ENCODE measurements at regions not wholly inside any gene's neighbourhood (a gene's known extent, or its start where the extent isn't known, plus 50 kb on each side); places are given as distances from the start of the nearest gene placed in this dataset.

DNA sequence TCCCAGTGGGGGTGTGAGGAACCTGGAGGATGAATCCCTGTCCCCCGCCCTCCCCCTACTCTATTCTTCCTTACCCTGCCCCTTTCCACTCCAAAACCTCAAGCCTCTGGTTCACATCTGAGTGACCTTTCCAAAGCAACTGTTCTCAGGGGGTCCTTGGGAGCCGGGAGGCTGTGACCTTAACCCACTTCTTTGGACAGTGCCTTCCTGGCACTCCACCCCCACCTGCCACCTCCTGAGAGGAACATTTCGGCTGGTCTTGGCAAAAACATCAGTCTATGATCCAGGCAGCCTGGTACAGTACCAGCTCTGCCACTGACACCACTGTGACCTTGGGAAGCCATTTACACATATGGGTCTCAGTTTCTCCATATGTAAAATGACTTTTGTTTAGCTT is 121.7 kb downstream of the MRPL14 start:
- TF ChIP-seq, protein P1, sequence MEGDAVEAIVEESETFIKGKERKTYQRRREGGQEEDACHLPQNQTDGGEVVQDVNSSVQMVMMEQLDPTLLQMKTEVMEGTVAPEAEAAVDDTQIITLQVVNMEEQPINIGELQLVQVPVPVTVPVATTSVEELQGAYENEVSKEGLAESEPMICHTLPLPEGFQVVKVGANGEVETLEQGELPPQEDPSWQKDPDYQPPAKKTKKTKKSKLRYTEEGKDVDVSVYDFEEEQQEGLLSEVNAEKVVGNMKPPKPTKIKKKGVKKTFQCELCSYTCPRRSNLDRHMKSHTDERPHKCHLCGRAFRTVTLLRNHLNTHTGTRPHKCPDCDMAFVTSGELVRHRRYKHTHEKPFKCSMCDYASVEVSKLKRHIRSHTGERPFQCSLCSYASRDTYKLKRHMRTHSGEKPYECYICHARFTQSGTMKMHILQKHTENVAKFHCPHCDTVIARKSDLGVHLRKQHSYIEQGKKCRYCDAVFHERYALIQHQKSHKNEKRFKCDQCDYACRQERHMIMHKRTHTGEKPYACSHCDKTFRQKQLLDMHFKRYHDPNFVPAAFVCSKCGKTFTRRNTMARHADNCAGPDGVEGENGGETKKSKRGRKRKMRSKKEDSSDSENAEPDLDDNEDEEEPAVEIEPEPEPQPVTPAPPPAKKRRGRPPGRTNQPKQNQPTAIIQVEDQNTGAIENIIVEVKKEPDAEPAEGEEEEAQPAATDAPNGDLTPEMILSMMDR (IDR thresholded peaks at IDR 0.05; ENCODE audit: insufficient read depth, low read length): no peak
- TF ChIP-seq, protein P2, sequence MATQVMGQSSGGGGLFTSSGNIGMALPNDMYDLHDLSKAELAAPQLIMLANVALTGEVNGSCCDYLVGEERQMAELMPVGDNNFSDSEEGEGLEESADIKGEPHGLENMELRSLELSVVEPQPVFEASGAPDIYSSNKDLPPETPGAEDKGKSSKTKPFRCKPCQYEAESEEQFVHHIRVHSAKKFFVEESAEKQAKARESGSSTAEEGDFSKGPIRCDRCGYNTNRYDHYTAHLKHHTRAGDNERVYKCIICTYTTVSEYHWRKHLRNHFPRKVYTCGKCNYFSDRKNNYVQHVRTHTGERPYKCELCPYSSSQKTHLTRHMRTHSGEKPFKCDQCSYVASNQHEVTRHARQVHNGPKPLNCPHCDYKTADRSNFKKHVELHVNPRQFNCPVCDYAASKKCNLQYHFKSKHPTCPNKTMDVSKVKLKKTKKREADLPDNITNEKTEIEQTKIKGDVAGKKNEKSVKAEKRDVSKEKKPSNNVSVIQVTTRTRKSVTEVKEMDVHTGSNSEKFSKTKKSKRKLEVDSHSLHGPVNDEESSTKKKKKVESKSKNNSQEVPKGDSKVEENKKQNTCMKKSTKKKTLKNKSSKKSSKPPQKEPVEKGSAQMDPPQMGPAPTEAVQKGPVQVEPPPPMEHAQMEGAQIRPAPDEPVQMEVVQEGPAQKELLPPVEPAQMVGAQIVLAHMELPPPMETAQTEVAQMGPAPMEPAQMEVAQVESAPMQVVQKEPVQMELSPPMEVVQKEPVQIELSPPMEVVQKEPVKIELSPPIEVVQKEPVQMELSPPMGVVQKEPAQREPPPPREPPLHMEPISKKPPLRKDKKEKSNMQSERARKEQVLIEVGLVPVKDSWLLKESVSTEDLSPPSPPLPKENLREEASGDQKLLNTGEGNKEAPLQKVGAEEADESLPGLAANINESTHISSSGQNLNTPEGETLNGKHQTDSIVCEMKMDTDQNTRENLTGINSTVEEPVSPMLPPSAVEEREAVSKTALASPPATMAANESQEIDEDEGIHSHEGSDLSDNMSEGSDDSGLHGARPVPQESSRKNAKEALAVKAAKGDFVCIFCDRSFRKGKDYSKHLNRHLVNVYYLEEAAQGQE (IDR thresholded peaks at IDR 0.05; ENCODE audit: insufficient replicate concordance, low read depth): no peak
- TF ChIP-seq GABPA (IDR thresholded peaks at IDR 0.05; ENCODE audit: low read depth) (no peak), POLR2AphosphoS5 (IDR thresholded peaks at IDR 0.05; ENCODE audit: low read depth) (no peak)
